ENCODE measurements at regions not wholly inside any gene's neighbourhood (a gene's known extent, or its start where the extent isn't known, plus 50 kb on each side); places are given as distances from the start of the nearest gene placed in this dataset.
"Not testable (repeated sequence)": the region's sequence is repeated elsewhere in the genome, so short reads cannot be mapped to it uniquely, and the experiment has no call there.

GRCh38 chr2:176413786-176414185, 144.5 kb downstream of the MTX2 start:
- intact Hi-C loops (cut with micrococcal nuclease) = no loop called here
- Mint-ChIP-seq H3K36me3 (ENCODE audit: low read depth) (no peaks in the 10 kb centered on the region), H3K27me3 (ENCODE audit: low read depth) (peaks cover 26% of the 10 kb centered on the region), H3K27ac (no peak overlapping the region), H3K9me3 (no peaks in the 10 kb centered on the region), H3K4me3 (ENCODE audit: low read depth) (no peak overlapping the region), H3K4me1 (ENCODE audit: low read depth) (no peaks in the 10 kb centered on the region)
- DNase-seq (ENCODE audit: low spot score) = no peak

DNA sequence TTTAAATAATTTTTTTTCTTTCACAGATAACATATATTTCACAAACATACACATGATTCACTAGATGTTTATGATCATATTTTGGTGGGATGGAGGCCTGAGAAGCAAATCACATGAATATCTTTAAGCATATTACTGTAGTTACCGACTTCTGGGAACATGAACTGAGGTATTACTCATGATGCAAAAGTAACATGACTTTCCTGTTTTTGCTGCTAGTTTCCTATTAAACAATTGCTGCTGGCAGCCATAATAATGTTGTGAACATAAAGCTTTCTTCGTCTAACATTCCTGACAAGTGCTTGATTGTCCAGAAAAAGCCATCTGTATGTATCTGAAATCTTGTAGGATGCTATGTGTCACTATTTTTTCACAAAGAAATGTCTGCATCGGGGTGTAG, 145.4 kb downstream of the MTX2 start:
- no peaks in the 10 kb centered on the region for H3K36me3 Mint-ChIP-seq (ENCODE audit: low read depth)
- H3K4me3 Mint-ChIP-seq (ENCODE audit: low read depth) = no peak overlapping the region
- no peak overlapping the region for H3K27ac Mint-ChIP-seq
- no peaks in the 10 kb centered on the region for H3K4me1 Mint-ChIP-seq (ENCODE audit: low read depth)
- no peak for DNase-seq (ENCODE audit: low spot score)
- peaks cover 22% of the 10 kb centered on the region for H3K27me3 Mint-ChIP-seq (ENCODE audit: low read depth)
- intact Hi-C loops (cut with micrococcal nuclease) = no loop called here
- no peaks in the 10 kb centered on the region for H3K9me3 Mint-ChIP-seq

DNA sequence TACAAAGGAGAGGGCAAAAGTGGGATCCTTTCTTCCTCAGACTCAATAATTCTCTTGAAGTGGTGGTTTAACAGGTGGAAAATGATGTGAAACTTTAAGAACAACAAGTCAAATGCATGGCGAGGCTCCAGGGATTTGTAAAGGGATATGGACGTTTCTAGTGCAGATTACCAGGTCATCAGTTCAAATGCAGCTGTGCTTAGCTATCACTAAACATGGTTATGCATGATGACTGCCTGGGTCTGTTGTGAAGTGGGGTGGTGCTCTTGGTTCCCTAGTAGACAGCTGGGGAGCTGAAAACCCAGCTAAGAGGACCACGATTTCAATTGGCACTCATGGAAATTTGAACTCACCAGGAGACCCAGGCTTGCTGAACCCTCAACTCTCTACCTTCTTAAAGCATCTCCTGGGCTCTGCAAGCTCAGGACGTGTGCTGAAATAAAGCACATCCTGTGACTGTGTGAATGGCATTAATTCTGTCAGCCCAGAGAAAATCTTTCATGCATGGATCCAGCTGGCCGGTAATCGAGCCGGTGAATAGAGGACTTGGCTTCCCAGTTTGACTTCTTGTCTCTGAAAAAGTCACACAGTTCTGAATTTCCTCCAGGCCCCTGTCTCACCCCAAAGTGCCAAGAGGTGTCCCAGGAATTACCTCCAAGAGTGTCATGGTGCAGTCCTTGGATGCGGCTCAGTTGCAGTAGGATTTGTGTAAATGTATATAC, 146.1 kb downstream of the MTX2 start:
- intact Hi-C loops (cut with micrococcal nuclease) = no loop called here
- H3K4me1 Mint-ChIP-seq (ENCODE audit: low read depth) = no peaks in the 10 kb centered on the region
- no peak for DNase-seq (ENCODE audit: low spot score)
- no peaks in the 10 kb centered on the region for H3K9me3 Mint-ChIP-seq
- H3K36me3 Mint-ChIP-seq (ENCODE audit: low read depth) = no peaks in the 10 kb centered on the region
- H3K27ac Mint-ChIP-seq = no peak overlapping the region
- no peak overlapping the region for H3K4me3 Mint-ChIP-seq (ENCODE audit: low read depth)
- peaks cover 17% of the 10 kb centered on the region for H3K27me3 Mint-ChIP-seq (ENCODE audit: low read depth)

GRCh38 chr2:176415937-176416499, 146.8 kb downstream of the MTX2 start:
- peaks cover 17% of the 10 kb centered on the region for H3K27me3 Mint-ChIP-seq (ENCODE audit: low read depth)
- H3K9me3 Mint-ChIP-seq = no peaks in the 10 kb centered on the region
- H3K4me3 Mint-ChIP-seq (ENCODE audit: low read depth) = no peak overlapping the region
- H3K36me3 Mint-ChIP-seq (ENCODE audit: low read depth) = no peaks in the 10 kb centered on the region
- intact Hi-C loops (cut with micrococcal nuclease) = no loop called here
- H3K4me1 Mint-ChIP-seq (ENCODE audit: low read depth) = no peaks in the 10 kb centered on the region
- no peak overlapping the region for H3K27ac Mint-ChIP-seq
- DNase-seq (ENCODE audit: low spot score) = no peak

DNA sequence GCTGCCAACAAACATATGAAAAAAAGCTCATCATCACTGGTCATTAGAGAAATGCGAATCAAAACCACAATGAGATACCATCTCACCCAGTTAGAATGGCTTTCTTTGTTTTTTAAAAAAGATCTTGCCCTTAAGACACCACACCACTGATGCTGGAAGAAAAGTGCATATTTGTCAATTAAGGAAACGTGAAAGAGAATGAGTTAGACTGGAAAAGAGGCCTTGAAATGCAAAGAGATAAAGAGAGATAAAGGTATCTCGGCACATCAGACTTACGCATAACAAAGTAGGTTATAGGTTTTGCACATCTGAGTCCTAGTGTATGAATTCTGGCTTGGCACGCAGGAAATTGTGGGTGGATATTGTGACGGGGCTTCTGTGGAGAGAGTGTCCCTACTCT, 149.5 kb downstream of the MTX2 start:
- no peak overlapping the region for H3K27ac Mint-ChIP-seq

DNA sequence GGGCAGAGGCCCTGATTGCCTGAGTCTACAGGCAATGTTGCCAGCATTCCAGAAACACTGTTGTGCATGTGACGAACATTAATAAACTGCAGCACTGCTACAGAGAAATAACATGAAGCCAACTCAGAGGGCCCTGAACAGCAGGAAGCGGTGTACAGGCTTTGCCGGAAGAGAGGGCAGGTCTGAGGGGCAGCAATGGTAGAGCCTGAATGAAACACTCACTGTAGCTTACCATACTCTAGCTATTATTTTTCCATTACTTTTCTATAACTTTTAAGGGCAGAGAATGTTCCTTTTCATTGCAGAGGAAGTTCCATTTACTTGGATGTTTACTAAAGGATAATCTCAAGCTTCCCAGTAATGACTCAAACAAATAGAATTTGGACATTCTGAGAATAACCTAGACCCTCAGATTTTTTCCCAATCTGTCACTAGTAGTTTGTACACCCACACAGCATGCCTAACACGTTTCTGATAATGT, 150.4 kb downstream of the MTX2 start:
- Mint-ChIP-seq H3K9me3 (no peaks in the 10 kb centered on the region), H3K4me3 (ENCODE audit: low read depth) (no peak overlapping the region), H3K36me3 (ENCODE audit: low read depth) (no peaks in the 10 kb centered on the region), H3K4me1 (ENCODE audit: low read depth) (no peaks in the 10 kb centered on the region), H3K27me3 (ENCODE audit: low read depth) (peaks cover 12% of the 10 kb centered on the region), H3K27ac (no peak overlapping the region)
- no peak for DNase-seq (ENCODE audit: low spot score)
- intact Hi-C loops (cut with micrococcal nuclease) = no loop called here

More for the DNA sequence above, 149.5 kb downstream of the MTX2 start:
- Mint-ChIP-seq H3K4me1 (ENCODE audit: low read depth) (no peaks in the 10 kb centered on the region), H3K36me3 (ENCODE audit: low read depth) (no peaks in the 10 kb centered on the region), H3K9me3 (no peaks in the 10 kb centered on the region), H3K27me3 (ENCODE audit: low read depth) (peaks cover 12% of the 10 kb centered on the region), H3K4me3 (ENCODE audit: low read depth) (no peak overlapping the region)
- no peak for DNase-seq (ENCODE audit: low spot score)
- intact Hi-C loops (cut with micrococcal nuclease) = no loop called here

DNA sequence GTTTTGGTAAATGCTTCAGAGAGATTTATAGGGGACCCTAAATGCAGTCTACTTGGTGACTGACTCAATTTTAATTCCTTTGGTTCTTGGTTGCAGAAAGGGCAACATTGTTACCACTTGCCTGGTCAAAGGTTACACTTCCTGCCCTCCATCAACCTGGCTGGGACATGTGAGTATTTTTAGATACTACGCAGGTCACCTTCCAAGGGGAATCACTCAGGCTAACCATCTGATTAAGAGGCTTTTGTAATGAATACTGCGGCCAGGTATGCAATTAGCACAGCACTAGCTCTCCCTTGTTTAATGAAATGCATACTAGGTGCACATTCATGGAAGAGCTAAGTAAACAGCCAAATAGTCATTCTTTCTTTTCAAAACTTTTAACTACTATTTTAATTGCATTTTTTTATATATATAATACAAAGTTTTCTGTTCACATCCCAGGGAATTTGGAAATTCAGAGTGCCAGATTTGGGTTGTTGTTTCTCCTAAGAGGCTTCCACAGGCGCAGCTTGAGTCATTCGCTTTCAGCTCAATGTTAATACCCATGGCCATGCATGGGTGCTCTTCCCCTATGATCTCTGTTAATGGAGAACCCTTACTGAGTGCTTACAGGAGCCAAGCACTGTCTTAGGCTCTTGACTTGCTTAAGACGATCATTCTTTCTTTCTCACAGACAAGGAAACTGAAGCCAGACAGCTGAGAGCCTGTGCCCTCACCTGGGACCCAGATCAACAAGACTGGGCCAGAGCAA, 152.2 kb downstream of the MTX2 start:
- intact Hi-C loops (cut with micrococcal nuclease) = no loop called here
- H3K36me3 Mint-ChIP-seq (ENCODE audit: low read depth) = no peaks in the 10 kb centered on the region
- H3K27ac Mint-ChIP-seq = no peak overlapping the region
- H3K4me3 Mint-ChIP-seq (ENCODE audit: low read depth) = no peak overlapping the region
- H3K27me3 Mint-ChIP-seq (ENCODE audit: low read depth) = peaks cover 7% of the 10 kb centered on the region
- DNase-seq (ENCODE audit: low spot score) = no peak
- no peaks in the 10 kb centered on the region for H3K4me1 Mint-ChIP-seq (ENCODE audit: low read depth)
- H3K9me3 Mint-ChIP-seq = no peaks in the 10 kb centered on the region

GRCh38 chr2:176423819-176424218, 154.6 kb downstream of the MTX2 start:
- Mint-ChIP-seq H3K9me3 (no peaks in the 10 kb centered on the region), H3K4me1 (ENCODE audit: low read depth) (no peaks in the 10 kb centered on the region), H3K27ac (no peak overlapping the region), H3K4me3 (ENCODE audit: low read depth) (no peak overlapping the region), H3K27me3 (ENCODE audit: low read depth) (peaks cover 7% of the 10 kb centered on the region), H3K36me3 (ENCODE audit: low read depth) (no peaks in the 10 kb centered on the region)
- intact Hi-C loops (cut with micrococcal nuclease) = no loop called here
- DNase-seq (ENCODE audit: low spot score) = no peak

DNA sequence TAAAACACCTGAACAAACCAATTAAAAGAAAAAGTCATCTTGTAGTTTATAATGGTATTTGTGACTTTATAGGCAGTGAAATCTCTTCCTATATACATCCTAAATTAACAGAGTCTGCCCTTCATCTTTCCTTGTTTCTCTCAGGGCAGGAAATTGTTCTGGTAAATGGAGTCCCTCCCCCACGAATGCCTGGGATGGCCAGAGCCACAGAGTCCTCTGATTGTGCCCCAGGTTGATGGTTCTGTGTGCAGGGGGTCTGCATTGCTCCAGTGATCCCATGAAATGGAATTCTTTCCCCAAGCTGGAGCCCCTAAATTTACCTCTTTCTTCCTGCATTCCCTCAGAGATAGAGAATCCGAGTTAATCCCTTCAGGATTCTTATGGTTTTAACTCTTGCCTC, 155.5 kb downstream of the MTX2 start:
- H3K9me3 Mint-ChIP-seq = no peaks in the 10 kb centered on the region
- H3K4me1 Mint-ChIP-seq (ENCODE audit: low read depth) = no peaks in the 10 kb centered on the region
- intact Hi-C loops (cut with micrococcal nuclease) = no loop called here
- H3K27ac Mint-ChIP-seq = no peak overlapping the region
- peaks cover 7% of the 10 kb centered on the region for H3K27me3 Mint-ChIP-seq (ENCODE audit: low read depth)
- no peak for DNase-seq (ENCODE audit: low spot score)
- no peaks in the 10 kb centered on the region for H3K36me3 Mint-ChIP-seq (ENCODE audit: low read depth)
- H3K4me3 Mint-ChIP-seq (ENCODE audit: low read depth) = no peak overlapping the region

- no peak for DNase-seq (ENCODE audit: low spot score)
- no peaks in the 10 kb centered on the region for H3K4me1 Mint-ChIP-seq (ENCODE audit: low read depth)
- H3K27ac Mint-ChIP-seq = no peak overlapping the region
- peaks cover 7% of the 10 kb centered on the region for H3K27me3 Mint-ChIP-seq (ENCODE audit: low read depth)
- H3K9me3 Mint-ChIP-seq = no peaks in the 10 kb centered on the region
- no peak overlapping the region for H3K4me3 Mint-ChIP-seq (ENCODE audit: low read depth)
- no peaks in the 10 kb centered on the region for H3K36me3 Mint-ChIP-seq (ENCODE audit: low read depth)
- intact Hi-C loops (cut with micrococcal nuclease) = no loop called here
These were observed 158.3 kb downstream of the MTX2 start for GRCh38 chr2:176427549-176427948.

DNA sequence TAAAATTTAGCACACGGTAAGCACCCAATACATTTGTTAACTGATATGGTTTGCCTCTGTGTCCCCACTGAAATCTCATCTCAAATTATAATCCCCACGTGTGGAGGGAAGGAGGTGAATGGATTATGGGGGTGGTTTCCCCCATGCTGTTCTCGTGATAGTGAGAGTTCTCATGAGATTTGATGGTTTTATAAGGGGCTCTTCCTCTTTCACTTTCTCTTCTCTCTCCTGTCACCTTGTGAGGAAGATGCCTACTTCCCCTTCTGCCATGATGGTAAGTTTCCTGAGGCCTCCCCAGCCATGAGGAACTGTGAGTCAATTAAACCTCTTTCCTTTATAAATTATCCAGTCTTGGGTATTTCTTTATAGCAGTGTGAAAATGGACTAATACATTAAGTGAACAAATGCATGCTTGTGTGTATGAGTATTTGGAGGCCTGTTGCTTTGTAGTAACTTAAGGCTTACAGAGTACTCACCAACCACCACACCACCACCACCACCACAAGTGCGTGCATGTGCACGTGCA, 159.8 kb downstream of the MTX2 start:
- H3K9me3 Mint-ChIP-seq; intact Hi-C loops (cut with micrococcal nuclease); H3K36me3 Mint-ChIP-seq (ENCODE audit: low read depth); DNase-seq (ENCODE audit: low spot score); H3K27ac Mint-ChIP-seq; H3K27me3 Mint-ChIP-seq (ENCODE audit: low read depth); H3K4me1 Mint-ChIP-seq (ENCODE audit: low read depth); H3K4me3 Mint-ChIP-seq (ENCODE audit: low read depth): not testable (repeated sequence)

DNA sequence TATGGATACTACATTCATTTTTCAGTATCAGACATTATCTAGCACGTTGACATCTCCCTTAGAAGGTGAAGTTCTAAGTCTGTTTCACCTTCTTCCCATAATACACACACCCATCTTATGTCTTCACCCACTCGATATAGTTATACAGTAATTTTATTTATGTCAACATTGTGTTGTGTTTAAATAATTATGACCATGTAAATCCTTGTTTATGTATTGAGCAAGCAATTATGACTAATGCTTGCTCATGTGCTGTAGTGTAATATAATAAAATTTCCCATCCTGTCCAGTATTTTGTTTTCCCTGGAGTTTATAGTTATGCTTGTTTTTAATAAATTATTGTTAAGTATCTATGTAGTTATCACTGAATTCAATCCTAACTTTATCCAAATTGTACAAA, 163.2 kb downstream of the MTX2 start:
- Mint-ChIP-seq H3K27ac (no peak overlapping the region), H3K36me3 (ENCODE audit: low read depth) (no peaks in the 10 kb centered on the region), H3K4me3 (ENCODE audit: low read depth) (no peak overlapping the region), H3K4me1 (ENCODE audit: low read depth) (no peaks in the 10 kb centered on the region), H3K27me3 (ENCODE audit: low read depth) (peaks cover 11% of the 10 kb centered on the region), H3K9me3 (no peaks in the 10 kb centered on the region)
- no peak for DNase-seq (ENCODE audit: low spot score)
- intact Hi-C loops (cut with micrococcal nuclease) = no loop called here

DNA sequence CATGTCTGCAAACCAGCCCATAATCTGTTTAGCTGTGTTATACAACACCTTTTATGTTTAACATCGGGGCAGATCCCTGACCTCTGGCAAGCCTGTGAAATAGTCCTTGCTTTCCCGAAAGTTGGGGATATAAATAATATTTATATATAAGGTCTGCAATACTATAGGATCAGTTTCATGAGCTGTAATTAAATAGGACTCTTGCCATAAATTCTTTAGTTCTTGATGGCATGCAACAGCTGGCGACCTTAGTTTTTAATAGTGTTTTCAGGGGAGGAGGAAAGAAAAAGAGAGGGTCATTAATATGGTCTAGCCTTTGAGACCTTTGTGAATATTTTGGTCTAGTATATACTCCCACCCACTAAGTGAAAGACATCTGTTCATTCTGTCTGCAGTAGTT, 166.5 kb downstream of the MTX2 start:
- Mint-ChIP-seq H3K9me3 (no peaks in the 10 kb centered on the region), H3K36me3 (ENCODE audit: low read depth) (no peaks in the 10 kb centered on the region), H3K27ac (no peak overlapping the region), H3K4me1 (ENCODE audit: low read depth) (no peaks in the 10 kb centered on the region), H3K4me3 (ENCODE audit: low read depth) (no peak overlapping the region), H3K27me3 (ENCODE audit: low read depth) (peaks cover 11% of the 10 kb centered on the region)
- no peak for DNase-seq (ENCODE audit: low spot score)
- intact Hi-C loops (cut with micrococcal nuclease) = no loop called here
